CD4-positive, alpha-beta T cell treated with Interleukin-17A for 4 hours (primary cell): ENCODE measurements at regions not wholly inside any gene's neighbourhood (a gene's known extent, or its start where the extent isn't known, plus 50 kb on each side); places are given as distances from the start of the nearest gene placed in this dataset.

Experiments
- DNase-seq: peaks from one replicate; pipeline ENCODE4 v3.0.0-alpha.2; 2020; ENCODE audit warnings: mixed read lengths

- no peak for DNase-seq
Measured at GRCh38 chr4:136371231-136371630, 1161.1 kb downstream of the PCDH18 start.

DNA sequence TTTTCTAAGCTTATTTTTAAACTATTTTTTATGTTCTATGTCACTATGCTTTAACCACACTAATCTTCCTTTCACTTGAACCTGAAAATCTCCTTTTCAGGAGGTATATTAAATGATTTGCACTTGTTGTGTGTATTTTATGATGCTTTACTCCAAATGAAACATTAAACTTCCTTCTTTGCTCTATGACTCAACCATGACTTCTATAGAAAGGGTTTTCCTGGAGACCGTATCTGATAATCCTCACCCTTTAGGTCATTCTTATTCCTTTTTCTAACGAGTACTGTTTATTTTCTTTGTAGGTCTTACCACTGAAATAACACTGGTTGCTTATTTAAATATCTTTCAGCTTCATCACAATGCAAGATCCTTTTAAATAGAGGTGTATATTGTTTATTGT, 1163.2 kb downstream of the PCDH18 start:
- no peak for DNase-seq

DNA sequence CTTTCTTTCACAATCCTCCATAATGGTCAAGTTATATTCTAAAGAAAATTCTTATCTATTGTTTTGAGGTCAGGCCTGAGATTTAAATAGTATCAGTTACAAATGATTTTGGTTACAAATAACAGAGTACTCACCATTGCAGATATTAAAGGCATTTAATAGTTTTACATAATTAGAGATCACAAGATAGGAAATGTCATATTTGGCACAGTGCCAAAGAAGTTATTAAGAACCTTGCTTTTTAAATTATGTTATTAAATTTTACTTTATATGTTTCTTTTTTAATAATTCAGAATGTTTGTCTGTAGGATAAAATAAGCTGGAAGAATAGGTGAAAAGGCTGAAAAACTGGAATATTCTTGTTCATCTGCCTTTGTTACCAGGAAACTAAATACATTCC, 1174.7 kb downstream of the PCDH18 start:
- no peak for DNase-seq

DNA sequence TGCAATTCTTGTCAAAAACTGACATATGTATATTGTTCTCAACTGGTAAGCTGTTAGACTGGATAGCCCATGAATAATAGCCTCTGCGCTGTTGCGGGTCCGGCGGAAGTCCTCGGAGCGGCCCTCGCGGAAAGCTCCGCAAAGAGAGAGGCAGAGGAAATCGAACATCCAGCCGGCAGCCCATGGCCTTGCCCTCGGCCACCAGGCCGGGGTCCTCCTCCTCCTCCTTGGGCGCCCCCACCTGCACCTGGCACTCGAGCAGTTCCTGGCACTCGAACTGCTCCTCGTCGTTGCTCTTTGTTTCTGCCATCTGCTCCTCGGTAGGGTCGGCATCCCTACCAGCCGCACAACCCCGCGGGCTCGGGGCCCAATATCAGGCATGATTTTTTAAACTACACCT, 1176.3 kb downstream of the PCDH18 start:
- DNase-seq, result no peak

GRCh38 chr4:136343340-136343739, 1189.0 kb downstream of the PCDH18 start:
- no peak for DNase-seq

GRCh38 chr4:136342666-136343065, 1189.6 kb downstream of the PCDH18 start:
- DNase-seq, result no peak

DNA sequence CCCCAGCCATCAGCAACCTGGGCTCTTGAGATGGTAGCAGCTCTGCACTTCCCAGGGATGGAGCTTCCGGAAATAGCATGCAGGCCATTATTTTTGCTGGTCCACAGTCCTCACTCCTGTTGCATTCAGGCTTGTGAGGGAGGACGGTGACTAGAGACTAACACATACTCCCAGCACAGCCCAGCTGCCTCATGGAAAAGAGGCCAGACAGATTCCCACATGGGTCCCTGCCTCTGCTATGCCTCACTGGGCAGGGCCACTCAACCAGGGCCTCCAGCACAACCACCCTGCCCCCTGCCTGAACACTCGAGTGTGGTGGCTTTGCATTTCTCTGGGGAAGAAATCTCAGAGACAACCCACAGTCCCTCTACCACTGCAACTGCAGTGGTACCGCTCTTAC, 1195.1 kb downstream of the PCDH18 start:
- DNase-seq, result no peak

GRCh38 chr4:136336479-136336878, 1195.8 kb downstream of the PCDH18 start:
- DNase-seq, result no peak

DNA sequence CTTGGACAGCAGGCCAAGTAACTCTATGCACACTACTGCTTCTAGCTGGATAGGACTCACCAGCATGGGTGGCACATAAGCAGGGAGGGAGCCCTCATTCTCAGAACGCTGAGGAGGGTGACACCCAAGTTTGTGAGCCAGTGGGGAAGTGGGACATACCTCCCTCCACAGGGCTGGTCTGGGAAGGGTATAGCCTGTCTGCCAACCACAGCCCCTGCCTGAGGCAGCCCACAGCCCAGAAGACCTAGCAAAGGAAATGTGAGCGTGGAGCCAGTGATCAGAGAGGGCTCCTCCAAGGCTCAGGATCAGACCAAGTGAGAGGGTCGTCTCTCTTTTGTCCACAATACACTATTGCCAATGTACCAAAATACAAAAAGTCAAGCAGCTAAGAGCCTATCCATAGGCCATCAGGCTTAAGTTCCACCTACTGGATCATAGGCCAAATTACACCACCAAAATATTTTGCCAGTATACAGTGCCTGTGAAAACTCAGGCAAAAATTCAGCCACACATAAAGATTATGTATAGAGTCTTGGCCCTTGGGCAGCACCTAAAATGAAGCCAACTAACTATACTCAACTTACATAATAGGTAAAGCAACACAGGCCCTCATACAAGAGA, 1203.1 kb downstream of the PCDH18 start:
- no peak for DNase-seq

DNA sequence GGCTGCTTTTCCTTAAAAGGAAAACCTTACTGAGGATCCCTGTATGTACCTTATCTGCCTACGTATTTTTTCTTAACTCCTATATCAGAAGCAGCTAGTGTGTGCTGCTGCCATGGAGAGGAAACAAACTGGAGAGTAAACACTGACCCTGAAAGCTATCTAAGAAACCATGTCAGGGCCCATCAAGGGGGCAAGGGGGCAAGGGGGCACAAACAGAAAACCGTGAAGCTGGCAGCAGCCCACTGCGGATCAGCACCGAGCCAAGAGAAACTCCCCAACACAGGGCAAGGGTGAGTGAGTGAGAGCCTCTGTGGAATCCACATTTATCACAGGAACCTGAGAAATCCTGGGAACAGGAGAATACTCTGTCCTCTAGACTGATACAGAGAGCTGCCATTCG, 1204.2 kb downstream of the PCDH18 start:
- no peak for DNase-seq

DNA sequence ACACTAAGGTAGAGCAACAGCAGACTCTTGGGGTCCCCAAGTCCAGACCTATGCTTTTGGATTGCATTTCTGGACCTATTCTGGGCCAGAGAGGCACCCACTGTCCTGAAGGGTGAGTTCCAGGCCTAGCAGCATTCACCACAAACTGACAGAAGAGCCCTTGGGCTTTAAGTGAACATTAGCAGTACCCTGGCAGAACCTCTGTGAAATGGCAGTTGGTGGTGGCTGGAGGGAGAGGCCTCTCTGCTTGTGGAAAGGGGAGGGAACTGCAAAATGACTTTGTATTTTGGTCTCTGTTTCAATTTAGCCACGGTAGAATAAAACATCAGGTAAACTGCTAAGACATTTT, 1211.9 kb downstream of the PCDH18 start:
- DNase-seq, result no peak

DNA sequence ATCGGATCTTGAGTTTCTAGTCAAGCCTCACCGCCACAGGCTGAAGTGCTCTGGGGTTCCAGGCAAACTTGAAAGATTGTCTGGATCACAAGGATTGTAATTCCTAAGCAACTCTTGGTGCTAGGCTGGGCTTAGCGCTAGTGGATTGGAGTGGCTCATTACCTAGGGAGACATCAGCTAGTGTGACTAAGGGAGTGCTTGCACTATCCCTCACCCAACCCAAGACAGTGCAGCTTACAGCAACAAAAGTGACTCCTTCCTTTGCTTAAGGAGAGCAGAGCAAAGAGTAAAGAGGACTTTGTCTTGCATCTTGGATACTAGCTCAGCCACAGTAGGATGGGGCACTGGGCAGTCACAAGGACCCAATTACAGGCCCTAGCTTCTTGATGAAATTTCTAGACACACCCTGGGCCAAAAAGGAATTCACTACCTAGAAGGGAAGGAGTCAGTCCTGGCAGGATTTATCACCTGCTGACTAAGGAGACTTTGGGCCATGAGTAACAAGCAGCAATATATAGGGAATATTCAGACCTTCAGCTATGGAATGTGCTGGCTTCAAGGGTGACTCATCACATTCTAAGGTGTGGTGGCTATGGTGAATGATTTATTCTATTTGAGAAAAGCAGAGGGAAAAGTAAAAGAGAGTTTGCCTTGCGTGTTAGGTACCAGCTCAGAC, 1212.4 kb downstream of the PCDH18 start:
- no peak for DNase-seq

- no peak for DNase-seq
Measured at GRCh38 chr4:136316961-136317360, 1215.3 kb downstream of the PCDH18 start.

DNA sequence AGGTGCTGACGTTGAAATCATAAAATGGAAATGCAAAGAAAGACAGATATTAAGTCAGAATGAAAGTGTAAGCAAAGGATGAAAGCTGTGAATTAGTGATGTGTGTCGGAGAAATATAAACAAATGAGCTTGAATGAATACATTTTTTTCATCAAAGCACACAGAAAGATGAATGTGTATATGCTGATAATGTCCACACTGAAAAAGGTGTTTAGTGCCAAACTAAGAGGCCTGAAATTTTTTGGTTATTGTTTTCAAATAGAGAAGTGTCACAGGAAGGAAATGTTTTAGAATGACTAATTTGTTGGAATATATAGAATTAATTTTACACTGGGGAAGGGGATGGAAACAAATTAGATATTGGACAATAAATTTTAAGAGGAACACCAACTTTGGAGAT, 1217.6 kb downstream of the PCDH18 start:
- DNase-seq, result no peak

DNA sequence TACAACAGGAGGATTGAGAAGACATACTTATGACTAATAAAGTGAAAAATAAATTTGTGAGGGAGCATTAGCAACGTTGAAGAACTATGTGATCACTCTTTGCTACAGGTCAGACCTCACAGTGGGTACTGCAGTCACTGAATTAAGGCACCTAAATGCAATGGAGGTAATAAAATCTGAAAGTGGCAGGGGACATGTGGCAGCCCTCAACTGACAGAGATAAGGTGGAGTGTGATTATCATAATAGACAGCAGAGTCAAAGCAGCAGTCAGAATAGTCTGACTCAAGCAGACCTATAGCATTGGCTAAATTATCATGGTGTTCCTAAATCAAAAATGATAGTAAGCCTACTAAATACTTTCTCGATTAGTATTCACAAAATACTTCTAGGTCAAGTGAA, 1220.5 kb downstream of the PCDH18 start:
- DNase-seq, result no peak

DNA sequence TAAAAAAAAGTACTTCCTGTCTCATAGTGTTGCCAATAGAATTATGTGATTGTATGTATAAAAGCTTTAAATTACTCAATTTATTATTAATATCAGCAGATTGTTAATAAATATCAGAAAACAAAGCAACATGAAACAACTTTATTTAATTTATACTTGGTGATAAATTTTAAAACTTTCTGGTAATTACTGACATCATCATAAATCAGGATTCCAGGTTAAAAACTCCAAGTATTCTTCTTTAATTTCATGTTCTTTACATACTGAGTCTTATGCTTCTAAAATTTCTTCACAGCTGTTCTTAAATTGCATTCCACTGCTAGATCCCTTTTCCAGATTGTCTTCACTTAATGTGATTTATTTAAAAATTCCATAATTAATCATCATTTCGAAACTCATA, 1224.5 kb downstream of the PCDH18 start:
- no peak for DNase-seq

- DNase-seq, result no peak
Measured at GRCh38 chr4:136306361-136306760, 1225.9 kb downstream of the PCDH18 start.

GRCh38 chr4:136302566-136302965, 1229.7 kb downstream of the PCDH18 start:
- DNase-seq, result no peak

DNA sequence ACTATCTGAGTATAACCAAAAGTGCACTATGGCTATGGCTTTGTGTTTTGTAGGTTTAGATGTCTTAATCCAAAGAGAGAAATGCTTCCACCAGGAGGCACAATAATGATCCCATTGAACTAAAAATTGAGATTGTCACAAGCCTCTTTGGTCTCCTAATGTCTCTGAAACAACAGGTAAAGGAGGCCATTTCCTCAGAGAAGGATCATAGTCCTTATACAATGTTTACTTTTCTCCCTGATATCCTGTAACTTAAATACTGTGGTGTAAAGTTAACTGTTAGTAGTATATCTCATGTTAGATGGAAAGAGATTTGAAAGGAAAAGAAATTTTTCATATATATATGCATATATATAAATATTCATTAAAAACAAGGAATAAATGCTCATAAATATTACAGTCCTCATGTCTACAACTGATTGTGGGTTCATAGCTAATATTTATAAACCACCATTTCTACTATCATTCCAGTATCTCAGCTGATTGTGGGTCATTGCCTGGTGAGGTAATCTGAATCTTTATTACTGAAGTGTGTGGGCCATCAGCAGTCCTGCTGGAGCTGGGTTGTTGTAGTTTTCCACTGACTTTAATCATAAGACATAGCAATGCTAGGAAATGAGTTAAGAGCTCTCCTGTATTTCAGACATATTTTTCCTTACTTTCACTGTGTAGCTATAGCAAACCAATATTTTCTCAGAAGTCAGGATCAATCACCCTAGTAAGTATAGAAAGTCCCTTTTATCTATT, 1230.4 kb downstream of the PCDH18 start:
- no peak for DNase-seq

- no peak for DNase-seq
Measured at GRCh38 chr4:136283977-136284376, 1248.3 kb downstream of the PCDH18 start.

GRCh38 chr4:136281889-136282288, 1250.4 kb downstream of the PCDH18 start:
- DNase-seq, result no peak

DNA sequence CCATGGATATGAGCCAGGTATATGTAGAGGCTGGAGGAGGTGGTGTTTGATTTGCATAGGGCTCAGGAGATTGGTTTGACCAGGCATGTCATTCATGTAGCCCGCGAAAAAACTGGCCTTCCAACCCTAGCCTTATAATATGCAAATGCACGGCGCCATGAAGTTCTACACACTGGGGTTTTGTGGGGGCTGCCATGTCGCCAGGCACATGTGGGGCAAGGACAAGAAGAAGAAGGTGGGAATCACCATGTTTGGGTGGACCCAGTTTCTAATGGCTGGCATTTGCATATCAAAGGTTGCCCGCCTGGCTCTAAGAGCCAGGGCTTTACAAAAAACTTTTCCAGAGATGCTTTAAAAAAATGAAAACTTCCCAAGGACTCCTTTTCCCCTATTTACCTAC, 1251.0 kb downstream of the PCDH18 start:
- DNase-seq, result no peak

GRCh38 chr4:136277741-136278140, 1254.6 kb downstream of the PCDH18 start:
- DNase-seq, result no peak

GRCh38 chr4:136246876-136247275, 1285.4 kb downstream of the PCDH18 start:
- DNase-seq, result no peak
